Karpas-422 (cell line): ENCODE measurements at regions not wholly inside any gene's neighbourhood (a gene's known extent, or its start where the extent isn't known, plus 50 kb on each side); places are given as distances from the start of the nearest gene placed in this dataset.

Experiments used
- DNase-seq: peaks from one replicate; pipeline ENCODE4 v3.0.0-alpha.2; 2015
- H2AFZ ChIP-seq: fragments of 200-600 bp; sonication (generic); 2 replicates; pipeline ENCODE4 v1.6.1; 2014; ENCODE audit warnings: antibody characterized with exemption, low read length, mixed read lengths
- H3K27ac ChIP-seq: fragments of 200-600 bp; sonication (generic); 2 replicates; pipeline ENCODE4 v1.5.1; 2014; ENCODE audit warnings: mild to moderate bottlenecking, low read length, moderate library complexity
- H3K27me3 ChIP-seq: fragments of 200-600 bp; sonication (generic); 2 replicates; pipeline ENCODE4 v1.6.1; 2014; ENCODE audit warnings: low read length, mixed read lengths
- H3K36me3 ChIP-seq: fragments of 200-600 bp; sonication (generic); 2 replicates; pipeline ENCODE4 v1.6.1; 2014; ENCODE audit warnings: low read length, mixed read lengths; ENCODE audit not compliant: insufficient read depth
- H3K4me1 ChIP-seq: fragments of 200-600 bp; sonication (generic); 2 replicates; pipeline ENCODE4 v1.6.1; 2014; ENCODE audit warnings: mild to moderate bottlenecking, low read length, mixed read lengths
- H3K4me2 ChIP-seq: fragments of 200-600 bp; sonication (generic); 2 replicates; pipeline ENCODE4 v1.6.1; 2014; ENCODE audit warnings: low read length, low read depth, mild to moderate bottlenecking; ENCODE audit not compliant: poor library complexity, severe bottlenecking
- H3K4me3 ChIP-seq: fragments of 200-600 bp; sonication (generic); 2 replicates; pipeline ENCODE4 v1.5.1; 2014; ENCODE audit warnings: mild to moderate bottlenecking, antibody characterized with exemption, low read length, mixed read lengths
- H3K79me2 ChIP-seq: fragments of 200-600 bp; sonication (generic); 2 replicates; pipeline ENCODE4 v1.6.1; 2014; ENCODE audit warnings: mild to moderate bottlenecking, low read length, mixed read lengths
- H3K9ac ChIP-seq: fragments of 200-600 bp; sonication (generic); 2 replicates; pipeline ENCODE4 v1.6.0; 2014; ENCODE audit warnings: low read length
- H3K9me2 ChIP-seq: fragments of 200-600 bp; sonication (generic), shearing (Covaris generic); replicated peaks from 2 replicates; pipeline ENCODE4 v1.6.0; 2014; ENCODE audit warnings: mild to moderate bottlenecking, low read length, moderate library complexity; ENCODE audit not compliant: insufficient read depth
- H3K9me3 ChIP-seq: fragments of 300-700, 200-600 bp; sonication (generic); 2 replicates; pipeline ENCODE4 v1.6.1; 2014; ENCODE audit warnings: low read length, mixed read lengths
- H4K20me1 ChIP-seq: fragments of 200-600 bp; sonication (generic); 2 replicates; pipeline ENCODE4 v1.6.1; 2014; ENCODE audit warnings: mild to moderate bottlenecking, antibody characterized with exemption, low read length, low read depth; ENCODE audit not compliant: insufficient read depth

- no peaks in the 10 kb centered on the region for H3K27me3 ChIP-seq
- DNase-seq, result no peak
- H4K20me1 ChIP-seq, result no peaks in the 10 kb centered on the region
- H3K79me2 ChIP-seq, result no peaks in the 10 kb centered on the region
- H3K4me1 ChIP-seq, result no peaks in the 10 kb centered on the region
- no peak overlapping the region for H2AFZ ChIP-seq
- no peak overlapping the region for H3K27ac ChIP-seq
- no peaks in the 10 kb centered on the region for H3K9me2 ChIP-seq
- H3K9me3 ChIP-seq, result no peaks in the 10 kb centered on the region
- no peak overlapping the region for H3K4me2 ChIP-seq
- no peak overlapping the region for H3K4me3 ChIP-seq
- no peaks in the 10 kb centered on the region for H3K36me3 ChIP-seq
- no peak overlapping the region for H3K9ac ChIP-seq
Measured at GRCh38 chr2:16475986-16476567, 189.6 kb downstream of the CYRIA start.

GRCh38 chr2:16475586-16475985 lies 190.0 kb downstream of the CYRIA start:
- no peaks in the 10 kb centered on the region for H3K79me2 ChIP-seq
- H3K36me3 ChIP-seq, result no peaks in the 10 kb centered on the region
- no peaks in the 10 kb centered on the region for H3K27me3 ChIP-seq
- no peak overlapping the region for H3K4me2 ChIP-seq
- no peak overlapping the region for H3K9ac ChIP-seq
- H3K9me2 ChIP-seq, result no peaks in the 10 kb centered on the region
- no peak for DNase-seq
- no peak overlapping the region for H3K27ac ChIP-seq
- H2AFZ ChIP-seq, result no peak overlapping the region
- H3K9me3 ChIP-seq, result no peaks in the 10 kb centered on the region
- H4K20me1 ChIP-seq, result no peaks in the 10 kb centered on the region
- H3K4me3 ChIP-seq, result no peak overlapping the region
- no peaks in the 10 kb centered on the region for H3K4me1 ChIP-seq

GRCh38 chr2:16473575-16473974 lies 192.1 kb downstream of the CYRIA start:
- H4K20me1 ChIP-seq, result no peaks in the 10 kb centered on the region
- H3K79me2 ChIP-seq, result no peaks in the 10 kb centered on the region
- no peak overlapping the region for H3K27ac ChIP-seq
- no peaks in the 10 kb centered on the region for H3K9me3 ChIP-seq
- H3K27me3 ChIP-seq, result no peaks in the 10 kb centered on the region
- H3K4me2 ChIP-seq, result no peak overlapping the region
- no peaks in the 10 kb centered on the region for H3K4me1 ChIP-seq
- no peak for DNase-seq
- no peak overlapping the region for H3K9ac ChIP-seq
- H2AFZ ChIP-seq, result no peak overlapping the region
- H3K4me3 ChIP-seq, result no peak overlapping the region
- no peaks in the 10 kb centered on the region for H3K9me2 ChIP-seq
- no peaks in the 10 kb centered on the region for H3K36me3 ChIP-seq

DNA sequence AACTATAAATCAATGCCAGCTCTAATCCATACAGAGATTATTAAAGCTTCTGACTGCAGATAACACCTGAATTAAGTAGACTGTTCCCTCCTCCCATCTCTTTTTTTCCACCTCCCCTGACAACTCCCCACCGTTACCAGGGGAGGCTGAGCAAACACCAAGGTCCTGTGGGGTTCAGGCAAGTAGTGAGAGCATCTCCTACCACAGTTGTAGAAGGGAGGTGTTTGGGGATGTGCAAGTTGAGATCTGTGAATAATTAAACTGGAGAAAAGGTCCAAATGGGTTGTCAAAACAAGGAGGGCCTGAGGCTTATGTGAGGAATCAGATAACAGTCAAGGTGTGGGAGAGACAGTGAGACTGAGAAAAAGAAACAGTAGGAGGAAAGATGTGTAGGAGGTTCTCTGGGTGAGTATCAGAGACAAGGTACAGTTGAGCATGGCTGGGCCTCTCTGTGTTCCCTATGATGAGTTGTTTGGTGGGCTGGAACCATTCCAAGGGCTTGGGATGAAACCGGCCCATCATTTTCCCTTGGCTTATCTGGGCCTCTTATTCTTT lies 194.6 kb downstream of the CYRIA start:
- Histone ChIP-seq H3K27ac (no peak overlapping the region), H3K9me2 (no peaks in the 10 kb centered on the region), H3K4me3 (no peak overlapping the region), H3K79me2 (no peaks in the 10 kb centered on the region), H3K27me3 (no peaks in the 10 kb centered on the region), H3K4me1 (no peaks in the 10 kb centered on the region), H3K36me3 (no peaks in the 10 kb centered on the region), H3K4me2 (no peak overlapping the region), H4K20me1 (no peaks in the 10 kb centered on the region), H2AFZ (no peak overlapping the region), H3K9ac (no peak overlapping the region), H3K9me3 (no peaks in the 10 kb centered on the region)
- no peak for DNase-seq

DNA sequence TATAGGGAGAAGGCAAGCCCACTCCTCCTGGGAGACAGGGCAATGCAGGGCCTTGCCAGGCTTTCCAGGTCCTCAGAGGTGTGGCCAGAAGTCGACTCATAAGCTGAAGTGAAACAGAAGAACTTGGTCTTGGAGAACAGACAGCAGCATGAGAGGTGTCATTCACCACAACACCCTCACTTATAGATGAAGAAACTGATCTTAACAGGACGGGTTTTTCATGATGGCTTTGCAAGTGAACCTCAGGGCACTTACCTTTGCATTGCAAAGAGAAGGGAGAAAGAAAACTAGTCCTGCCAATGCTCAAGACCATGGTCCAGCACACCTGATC lies 198.8 kb downstream of the CYRIA start:
- no peaks in the 10 kb centered on the region for H3K4me1 ChIP-seq
- no peak overlapping the region for H3K27ac ChIP-seq
- H3K9ac ChIP-seq, result no peak overlapping the region
- no peaks in the 10 kb centered on the region for H3K79me2 ChIP-seq
- H3K9me2 ChIP-seq, result no peaks in the 10 kb centered on the region
- no peak overlapping the region for H3K4me2 ChIP-seq
- no peaks in the 10 kb centered on the region for H4K20me1 ChIP-seq
- no peaks in the 10 kb centered on the region for H3K9me3 ChIP-seq
- DNase-seq, result no peak
- no peaks in the 10 kb centered on the region for H3K27me3 ChIP-seq
- H2AFZ ChIP-seq, result no peak overlapping the region
- H3K36me3 ChIP-seq, result no peaks in the 10 kb centered on the region
- no peak overlapping the region for H3K4me3 ChIP-seq

GRCh38 chr2:16466133-16466820 lies 199.4 kb downstream of the CYRIA start:
- no peaks in the 10 kb centered on the region for H3K36me3 ChIP-seq
- H3K27ac ChIP-seq, result no peak overlapping the region
- H3K79me2 ChIP-seq, result no peaks in the 10 kb centered on the region
- no peaks in the 10 kb centered on the region for H3K27me3 ChIP-seq
- H3K4me1 ChIP-seq, result no peaks in the 10 kb centered on the region
- no peak for DNase-seq
- H3K9me3 ChIP-seq, result no peaks in the 10 kb centered on the region
- no peak overlapping the region for H3K9ac ChIP-seq
- H2AFZ ChIP-seq, result no peak overlapping the region
- H3K4me2 ChIP-seq, result no peak overlapping the region
- H4K20me1 ChIP-seq, result no peaks in the 10 kb centered on the region
- no peaks in the 10 kb centered on the region for H3K9me2 ChIP-seq
- H3K4me3 ChIP-seq, result no peak overlapping the region

- no peaks in the 10 kb centered on the region for H3K9me3 ChIP-seq
- no peak overlapping the region for H3K27ac ChIP-seq
- no peaks in the 10 kb centered on the region for H3K4me1 ChIP-seq
- H3K9ac ChIP-seq, result no peak overlapping the region
- H2AFZ ChIP-seq, result no peak overlapping the region
- H4K20me1 ChIP-seq, result no peaks in the 10 kb centered on the region
- H3K27me3 ChIP-seq, result no peaks in the 10 kb centered on the region
- no peaks in the 10 kb centered on the region for H3K36me3 ChIP-seq
- H3K9me2 ChIP-seq, result no peaks in the 10 kb centered on the region
- no peak overlapping the region for H3K4me2 ChIP-seq
- DNase-seq, result no peak
- H3K79me2 ChIP-seq, result no peaks in the 10 kb centered on the region
- no peak overlapping the region for H3K4me3 ChIP-seq
Measured at GRCh38 chr2:16464641-16465040, 201.0 kb downstream of the CYRIA start.

GRCh38 chr2:16462958-16463357 lies 202.7 kb downstream of the CYRIA start:
- no peaks in the 10 kb centered on the region for H3K9me2 ChIP-seq
- H4K20me1 ChIP-seq, result no peaks in the 10 kb centered on the region
- no peaks in the 10 kb centered on the region for H3K27me3 ChIP-seq
- no peaks in the 10 kb centered on the region for H3K4me1 ChIP-seq
- H3K27ac ChIP-seq, result no peak overlapping the region
- H3K79me2 ChIP-seq, result no peaks in the 10 kb centered on the region
- H3K4me3 ChIP-seq, result no peak overlapping the region
- no peak overlapping the region for H2AFZ ChIP-seq
- no peaks in the 10 kb centered on the region for H3K36me3 ChIP-seq
- H3K9ac ChIP-seq, result no peak overlapping the region
- no peak overlapping the region for H3K4me2 ChIP-seq
- H3K9me3 ChIP-seq, result no peaks in the 10 kb centered on the region
- DNase-seq, result no peak
